Lung (tissue), 11 donors: ENCODE measurements at regions not wholly inside any gene's neighbourhood (a gene's known extent, or its start where the extent isn't known, plus 50 kb on each side); places are given as distances from the start of the nearest gene placed in this dataset.
"Not testable (repeated sequence)": the region's sequence is repeated elsewhere in the genome, so short reads cannot be mapped to it uniquely, and the experiment has no call there.

ENCODE experiments used
- ATAC-seq: fragments of 200-7000 bp; cut with Tn5 transposase; one replicate; pipeline ENCODE4 v1.9.1; 2020; ENCODE audit warnings: moderate number of reproducible peaks; ENCODE audit not compliant: insufficient read depth, low FRiP score
- DNase-seq, 3 donors: peaks; one replicate each; pipeline ENCODE4 v3.0.0-alpha.2; 2013 to 2017
- H3K27ac ChIP-seq, 2 donors: one replicate each; pipeline ENCODE4 v1.5.1; 2013; ENCODE audit warnings: mild to moderate bottlenecking in 2 of 2, moderate library complexity in 2 of 2, control low read depth in 1 of 2, inconsistent platforms in 1 of 2, low read depth in 1 of 2, low read length in 1 of 2
- H3K27me3 ChIP-seq, 3 donors: one replicate each; pipeline ENCODE4 v1.5.1; 2013; ENCODE audit warnings: low read length in 2 of 3; ENCODE audit not compliant: control insufficient read depth in 3 of 3, insufficient read depth in 3 of 3
- H3K36me3 ChIP-seq, 4 donors: one replicate each; pipeline ENCODE4 v1.5.1; 2013; ENCODE audit warnings: low read length in 4 of 4, mild to moderate bottlenecking in 1 of 4, moderate library complexity in 1 of 4; ENCODE audit not compliant: control insufficient read depth in 4 of 4, insufficient read depth in 4 of 4
- H3K4me1 ChIP-seq, 5 donors: one replicate each; pipeline ENCODE4 v1.5.1; 2013; ENCODE audit warnings: low read length in 5 of 5, mild to moderate bottlenecking in 2 of 5, moderate library complexity in 1 of 5; ENCODE audit not compliant: control insufficient read depth in 5 of 5, insufficient read depth in 5 of 5
- H3K4me3 ChIP-seq: one replicate; pipeline ENCODE4 v1.5.1; 2013; ENCODE audit warnings: mild to moderate bottlenecking, control low read depth, moderate library complexity
- H3K9ac ChIP-seq, 2 donors: one replicate each; pipeline ENCODE4 v1.5.1; 2013; ENCODE audit warnings: low read length in 2 of 2, control low read depth in 1 of 2; ENCODE audit not compliant: insufficient read depth in 1 of 2
- H3K9me3 ChIP-seq, 4 donors: one replicate each; pipeline ENCODE4 v1.5.1; 2013; ENCODE audit warnings: low read length in 3 of 4, mild to moderate bottlenecking in 1 of 4, moderate library complexity in 1 of 4; ENCODE audit not compliant: control insufficient read depth in 4 of 4, insufficient read depth in 3 of 4
- CTCF ChIP-seq: IDR thresholded peaks from 2 replicates; pipeline ENCODE4 v1.5.1; 2012; ENCODE audit warnings: mild to moderate bottlenecking; ENCODE audit errors: control extremely low read depth, extremely low read depth
- WGBS, 2 donors: extraction: QIAGEN DNeasy Blood & Tissue Kit; methylation state at CpG; one replicate each; pipeline ENCODE4 v1.1.7; 2013; 5-methylcytosine and 5-hydroxymethylcytosine counted together
- donor health status: control.
- donor health status: control.
- donor health status: Bipolar disorder and iron deficiency.
- donor health status: healthy.
- donor health status: DM: yes; HTN: yes; CAD: no.

DNA sequence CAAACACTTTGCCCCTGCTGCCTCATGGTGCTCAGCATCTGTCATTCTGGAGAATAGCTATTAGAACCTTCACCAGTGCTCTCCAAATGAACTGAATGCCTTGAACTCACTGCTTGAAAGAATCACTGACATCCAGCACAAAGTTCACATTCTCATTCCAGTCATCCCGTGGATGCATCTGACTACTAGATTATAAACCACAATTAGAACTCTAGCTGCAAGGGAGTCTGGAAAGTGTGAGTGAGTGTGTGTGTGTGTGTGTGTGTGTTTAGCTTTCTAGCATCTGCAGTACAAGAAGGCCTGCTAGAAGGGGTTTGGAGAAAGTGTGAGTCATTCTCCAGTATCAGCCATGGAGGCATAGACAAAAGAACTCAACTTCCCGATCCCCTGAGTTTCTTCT, 71.3 kb upstream of the DYNLT3 start:
- H3K27ac ChIP-seq = no peak overlapping the region
- peaks cover 0 to 6% (median 1%) of the 10 kb centered on the region in 4 donors for H3K9me3 ChIP-seq
- H3K27me3 ChIP-seq = peaks cover 4 to 6% (median 4%) of the 10 kb centered on the region in 3 donors
- ATAC-seq (no peak), DNase-seq (no peak)
- TF ChIP-seq CTCF = no peak
- H3K4me3 ChIP-seq = no peak overlapping the region
- H3K4me1 ChIP-seq = no peaks in the 10 kb centered on the region
- 50 to 91% methylated on average over 2 of the region's 2 CpGs for WGBS, 2 donors
- no peaks in the 10 kb centered on the region for H3K36me3 ChIP-seq
- no peak overlapping the region for H3K9ac ChIP-seq

GRCh38 chrX:37921758-37922157, 74.4 kb upstream of the DYNLT3 start:
- Histone ChIP-seq H3K9ac (no peak overlapping the region), H3K4me1 (no peaks in the 10 kb centered on the region), H3K36me3 (no peaks in the 10 kb centered on the region), H3K9me3 (peaks cover 0 to 6% (median 1%) of the 10 kb centered on the region in 4 donors), H3K27ac (no peak overlapping the region), H3K27me3 (peaks cover 0 to 2% (median 0%) of the 10 kb centered on the region in 3 donors), H3K4me3 (no peak overlapping the region)
- TF ChIP-seq CTCF = no peak
- DNase-seq (no peak), ATAC-seq (no peak)
- 38 to 60% methylated on average over 3 of the region's 3 CpGs for WGBS, 2 donors

- WGBS, 2 donors = 54 to 70% methylated on average over 1 of the region's 1 CpG
- no peak overlapping the region for H3K27ac ChIP-seq
- no peak overlapping the region for H3K9ac ChIP-seq
- DNase-seq (no peak), ATAC-seq (no peak)
- no peaks in the 10 kb centered on the region for H3K36me3 ChIP-seq
- peaks cover 0 to 2% (median 0%) of the 10 kb centered on the region in 3 donors for H3K27me3 ChIP-seq
- H3K4me1 ChIP-seq = no peaks in the 10 kb centered on the region
- no peak for TF ChIP-seq CTCF
- peaks cover 0 to 6% (median 1%) of the 10 kb centered on the region in 4 donors for H3K9me3 ChIP-seq
- H3K4me3 ChIP-seq = no peak overlapping the region
These were observed 75.6 kb upstream of the DYNLT3 start for GRCh38 chrX:37922928-37923327.

DNA sequence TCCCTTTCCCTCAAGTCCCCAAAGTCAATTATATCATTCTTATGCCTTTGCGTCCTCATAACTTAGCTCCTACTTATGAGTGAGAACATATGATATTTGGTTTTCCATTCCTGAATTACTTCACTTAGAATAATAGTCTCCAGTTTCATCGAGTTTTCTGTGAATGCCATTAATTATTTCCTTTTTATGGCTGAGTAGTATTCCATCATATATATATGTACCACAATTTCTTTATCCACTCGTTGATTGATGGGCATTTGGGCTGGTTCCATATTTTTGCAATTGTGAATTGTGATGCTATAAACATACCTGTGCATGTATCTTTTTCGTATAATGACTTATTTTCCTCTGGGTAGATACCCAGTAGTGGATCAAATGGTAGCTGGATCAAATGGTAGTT, 78.4 kb upstream of the DYNLT3 start:
- H3K9me3 ChIP-seq, DNase-seq, H3K27me3 ChIP-seq, H3K9ac ChIP-seq, H3K36me3 ChIP-seq, H3K4me3 ChIP-seq, H3K27ac ChIP-seq, H3K4me1 ChIP-seq, ATAC-seq: not testable (repeated sequence)
- WGBS, 2 donors = 80 to 92% methylated on average over 4 of the region's 4 CpGs
